ENCODE measurements at regions not wholly inside any gene's neighbourhood (a gene's known extent, or its start where the extent isn't known, plus 50 kb on each side); places are given as distances from the start of the nearest gene placed in this dataset.
A peak's percentile ranks its signal among the peaks of the same experiment; 100 is the strongest.

- H2AFZ ChIP-seq (ENCODE audit: low read length, unreplicated experiment): no peak overlapping the region
- no peaks in the 10 kb centered on the region for H3K36me3 ChIP-seq (ENCODE audit: insufficient read depth, low read length)
- H3K79me2 ChIP-seq (ENCODE audit: control insufficient read depth, insufficient read depth, low read length, unreplicated experiment): no peaks in the 10 kb centered on the region
- peak overlapping the region; percentile 16; the same call in 1 of the 2 replicates for H3K4me3 ChIP-seq (ENCODE audit: low read depth, low read length)
- H3K27me3 ChIP-seq (ENCODE audit: insufficient read depth, low read length): no peaks in the 10 kb centered on the region
- H3K4me1 ChIP-seq (ENCODE audit: control insufficient read depth, insufficient read depth, low read length, unreplicated experiment): peaks cover 5% of the 10 kb centered on the region
- H3K27ac ChIP-seq (ENCODE audit: low read depth, low read length): no peak overlapping the region
Observed at GRCh38 chr9:26054600-26055520, 376.6 kb upstream of the TUSC1 start.

- Histone ChIP-seq H3K79me2 (ENCODE audit: control insufficient read depth, insufficient read depth, low read length, unreplicated experiment) (no peaks in the 10 kb centered on the region), H2AFZ (ENCODE audit: low read length, unreplicated experiment) (no peak overlapping the region), H3K36me3 (ENCODE audit: insufficient read depth, low read length) (no peaks in the 10 kb centered on the region), H3K4me1 (ENCODE audit: control insufficient read depth, insufficient read depth, low read length, unreplicated experiment) (peaks cover 5% of the 10 kb centered on the region), H3K27me3 (ENCODE audit: insufficient read depth, low read length) (no peaks in the 10 kb centered on the region), H3K4me3 (ENCODE audit: low read depth, low read length) (no peak overlapping the region), H3K27ac (ENCODE audit: low read depth, low read length) (no peak overlapping the region)
Observed at GRCh38 chr9:26053954-26054353, 375.7 kb upstream of the TUSC1 start.

DNA sequence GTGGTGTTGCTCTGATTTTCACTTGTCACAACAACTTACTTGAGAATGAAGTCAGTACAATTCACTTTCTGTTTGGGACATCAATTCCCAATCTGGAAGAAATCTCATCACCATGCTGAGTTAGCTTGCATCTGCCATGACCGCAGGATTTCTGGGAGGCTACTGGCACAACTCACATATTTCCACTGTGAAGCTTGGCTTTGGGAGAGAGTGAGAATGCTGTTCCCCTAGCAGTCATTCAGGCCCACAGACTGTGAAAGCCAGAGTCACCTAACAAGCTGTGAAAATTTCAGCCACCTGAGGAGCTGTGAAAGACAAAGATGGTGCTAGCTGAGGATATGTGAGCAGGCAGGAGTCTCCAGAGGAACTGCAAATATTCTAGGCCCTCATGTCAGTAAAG lies 365.2 kb upstream of the TUSC1 start:
- Histone ChIP-seq H3K4me3 (ENCODE audit: low read depth, low read length) (no peak overlapping the region), H3K4me1 (ENCODE audit: control insufficient read depth, insufficient read depth, low read length, unreplicated experiment) (no peaks in the 10 kb centered on the region), H3K36me3 (ENCODE audit: insufficient read depth, low read length) (no peaks in the 10 kb centered on the region), H2AFZ (ENCODE audit: low read length, unreplicated experiment) (no peak overlapping the region), H3K79me2 (ENCODE audit: control insufficient read depth, insufficient read depth, low read length, unreplicated experiment) (no peaks in the 10 kb centered on the region), H3K27ac (ENCODE audit: low read depth, low read length) (no peak overlapping the region), H3K27me3 (ENCODE audit: insufficient read depth, low read length) (no peaks in the 10 kb centered on the region)

- Histone ChIP-seq H3K79me2 (ENCODE audit: control insufficient read depth, insufficient read depth, low read length, unreplicated experiment) (no peaks in the 10 kb centered on the region), H3K36me3 (ENCODE audit: insufficient read depth, low read length) (no peaks in the 10 kb centered on the region), H3K27ac (ENCODE audit: low read depth, low read length) (no peak overlapping the region), H2AFZ (ENCODE audit: low read length, unreplicated experiment) (no peak overlapping the region), H3K4me1 (ENCODE audit: control insufficient read depth, insufficient read depth, low read length, unreplicated experiment) (no peaks in the 10 kb centered on the region), H3K4me3 (ENCODE audit: low read depth, low read length) (no peak overlapping the region), H3K27me3 (ENCODE audit: insufficient read depth, low read length) (no peaks in the 10 kb centered on the region)
Observed at GRCh38 chr9:26034786-26035185, 356.5 kb upstream of the TUSC1 start.

- Histone ChIP-seq H3K27me3 (ENCODE audit: insufficient read depth, low read length) (no peaks in the 10 kb centered on the region), H3K79me2 (ENCODE audit: control insufficient read depth, insufficient read depth, low read length, unreplicated experiment) (no peaks in the 10 kb centered on the region), H3K36me3 (ENCODE audit: insufficient read depth, low read length) (no peaks in the 10 kb centered on the region), H3K27ac (ENCODE audit: low read depth, low read length) (no peak overlapping the region), H2AFZ (ENCODE audit: low read length, unreplicated experiment) (no peak overlapping the region), H3K4me3 (ENCODE audit: low read depth, low read length) (no peak overlapping the region), H3K4me1 (ENCODE audit: control insufficient read depth, insufficient read depth, low read length, unreplicated experiment) (no peaks in the 10 kb centered on the region)
Observed at GRCh38 chr9:26033336-26033735, 355.1 kb upstream of the TUSC1 start.

GRCh38 chr9:26026423-26027100 lies 348.3 kb upstream of the TUSC1 start:
- no peak overlapping the region for H3K4me3 ChIP-seq (ENCODE audit: low read depth, low read length)

DNA sequence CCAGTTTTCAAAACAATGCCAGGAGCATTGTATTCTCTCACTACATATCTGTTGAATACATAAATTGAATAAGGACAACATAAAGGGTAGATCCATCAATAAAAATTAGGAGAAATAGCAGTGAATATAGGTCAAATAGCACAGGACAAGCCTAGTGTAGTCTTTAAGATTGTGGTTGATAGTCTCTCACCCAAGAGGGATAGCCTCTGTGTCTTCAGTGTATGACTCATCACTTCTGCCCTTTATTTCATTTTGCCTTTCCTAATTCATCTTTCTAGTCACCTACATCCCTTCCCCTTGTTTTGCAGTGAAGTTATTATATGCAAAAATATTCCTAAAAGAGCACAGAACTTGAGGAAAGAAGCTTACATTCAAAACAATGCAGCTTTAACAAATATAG lies 335.0 kb upstream of the TUSC1 start:
- Histone ChIP-seq H3K79me2 (ENCODE audit: control insufficient read depth, insufficient read depth, low read length, unreplicated experiment) (no peaks in the 10 kb centered on the region), H2AFZ (ENCODE audit: low read length, unreplicated experiment) (no peak overlapping the region), H3K27ac (ENCODE audit: low read depth, low read length) (peak overlapping the region; percentile 38; the same call in 1 of the 2 replicates), H3K27me3 (ENCODE audit: insufficient read depth, low read length) (no peaks in the 10 kb centered on the region), H3K36me3 (ENCODE audit: insufficient read depth, low read length) (no peaks in the 10 kb centered on the region; the same call in 1 of the 2 replicates), H3K4me3 (ENCODE audit: low read depth, low read length) (no peak overlapping the region), H3K4me1 (ENCODE audit: control insufficient read depth, insufficient read depth, low read length, unreplicated experiment) (peaks cover 10% of the 10 kb centered on the region)

More at GRCh38 chr9:26026423-26027100, 348.3 kb upstream of the TUSC1 start:
- Histone ChIP-seq H3K79me2 (ENCODE audit: control insufficient read depth, insufficient read depth, low read length, unreplicated experiment) (no peaks in the 10 kb centered on the region), H3K27me3 (ENCODE audit: insufficient read depth, low read length) (no peaks in the 10 kb centered on the region), H2AFZ (ENCODE audit: low read length, unreplicated experiment) (no peak overlapping the region), H3K27ac (ENCODE audit: low read depth, low read length) (no peak overlapping the region), H3K4me1 (ENCODE audit: control insufficient read depth, insufficient read depth, low read length, unreplicated experiment) (no peaks in the 10 kb centered on the region), H3K36me3 (ENCODE audit: insufficient read depth, low read length) (no peaks in the 10 kb centered on the region)

GRCh38 chr9:26012797-26013196 lies 334.6 kb upstream of the TUSC1 start:
- Histone ChIP-seq H3K4me1 (ENCODE audit: control insufficient read depth, insufficient read depth, low read length, unreplicated experiment) (peaks cover 10% of the 10 kb centered on the region), H3K4me3 (ENCODE audit: low read depth, low read length) (no peak overlapping the region), H3K27ac (ENCODE audit: low read depth, low read length) (peak overlapping the region; percentile 38; the same call in 1 of the 2 replicates)

GRCh38 chr9:25994605-25995004 lies 316.4 kb upstream of the TUSC1 start:
- Histone ChIP-seq H3K27me3 (ENCODE audit: insufficient read depth, low read length) (no peaks in the 10 kb centered on the region), H3K27ac (ENCODE audit: low read depth, low read length) (no peak overlapping the region), H2AFZ (ENCODE audit: low read length, unreplicated experiment) (no peak overlapping the region), H3K79me2 (ENCODE audit: control insufficient read depth, insufficient read depth, low read length, unreplicated experiment) (no peaks in the 10 kb centered on the region), H3K36me3 (ENCODE audit: insufficient read depth, low read length) (no peaks in the 10 kb centered on the region), H3K4me3 (ENCODE audit: low read depth, low read length) (no peak overlapping the region), H3K4me1 (ENCODE audit: control insufficient read depth, insufficient read depth, low read length, unreplicated experiment) (no peaks in the 10 kb centered on the region)

More at GRCh38 chr9:26012797-26013196, 334.6 kb upstream of the TUSC1 start:
- Histone ChIP-seq H3K36me3 (ENCODE audit: insufficient read depth, low read length) (no peaks in the 10 kb centered on the region; the same call in 1 of the 2 replicates), H2AFZ (ENCODE audit: low read length, unreplicated experiment) (no peak overlapping the region), H3K79me2 (ENCODE audit: control insufficient read depth, insufficient read depth, low read length, unreplicated experiment) (no peaks in the 10 kb centered on the region), H3K27me3 (ENCODE audit: insufficient read depth, low read length) (no peaks in the 10 kb centered on the region)

- H3K27me3 ChIP-seq (ENCODE audit: insufficient read depth, low read length): no peaks in the 10 kb centered on the region
- no peaks in the 10 kb centered on the region for H3K4me1 ChIP-seq (ENCODE audit: control insufficient read depth, insufficient read depth, low read length, unreplicated experiment)
- no peak overlapping the region for H3K4me3 ChIP-seq (ENCODE audit: low read depth, low read length)
- H3K79me2 ChIP-seq (ENCODE audit: control insufficient read depth, insufficient read depth, low read length, unreplicated experiment): no peaks in the 10 kb centered on the region
- H2AFZ ChIP-seq (ENCODE audit: low read length, unreplicated experiment): no peak overlapping the region
- H3K27ac ChIP-seq (ENCODE audit: low read depth, low read length): no peak overlapping the region
- H3K36me3 ChIP-seq (ENCODE audit: insufficient read depth, low read length): no peaks in the 10 kb centered on the region
Observed at GRCh38 chr9:25990376-25990775, 312.1 kb upstream of the TUSC1 start.

Measured in ACC112 (cell line).